ENCODE measurements at regions not wholly inside any gene's neighbourhood (a gene's known extent, or its start where the extent isn't known, plus 50 kb on each side); places are given as distances from the start of the nearest gene placed in this dataset.
"Not testable (repeated sequence)": the region's sequence is repeated elsewhere in the genome, so short reads cannot be mapped to it uniquely, and the experiment has no call there.

GRCh38 chr1:30159015-30159414 is 564.4 kb downstream of the MATN1 start:
- Mint-ChIP-seq H3K36me3 (ENCODE audit: insufficient read depth, unreplicated experiment) (no peaks in the 10 kb centered on the region), H3K27me3 (ENCODE audit: insufficient read depth, unreplicated experiment) (no peaks in the 10 kb centered on the region), H3K4me3 (ENCODE audit: unreplicated experiment) (no peak overlapping the region), H3K27ac (ENCODE audit: unreplicated experiment) (no peak overlapping the region), H3K4me1 (ENCODE audit: low read depth, unreplicated experiment) (no peaks in the 10 kb centered on the region), H3K9me3 (ENCODE audit: unreplicated experiment) (no peaks in the 10 kb centered on the region)
- Histone ChIP-seq H3K27me3 (replicated peaks; ENCODE audit: control insufficient read depth, insufficient read depth, low read length) (no peaks in the 10 kb centered on the region), H3K4me1 (no peaks in the 10 kb centered on the region), H3K9me3 (no peaks in the 10 kb centered on the region), H3K4me3 (ENCODE audit: low read depth, low read length) (no peak overlapping the region), H3K36me3 (ENCODE audit: control insufficient read depth, insufficient read depth, low read length) (no peaks in the 10 kb centered on the region)
- no peak for DNase-seq
- ChIA-PET CTCF (no interaction called here), POLR2A (no interaction called here)
- TF ChIP-seq, protein P1, sequence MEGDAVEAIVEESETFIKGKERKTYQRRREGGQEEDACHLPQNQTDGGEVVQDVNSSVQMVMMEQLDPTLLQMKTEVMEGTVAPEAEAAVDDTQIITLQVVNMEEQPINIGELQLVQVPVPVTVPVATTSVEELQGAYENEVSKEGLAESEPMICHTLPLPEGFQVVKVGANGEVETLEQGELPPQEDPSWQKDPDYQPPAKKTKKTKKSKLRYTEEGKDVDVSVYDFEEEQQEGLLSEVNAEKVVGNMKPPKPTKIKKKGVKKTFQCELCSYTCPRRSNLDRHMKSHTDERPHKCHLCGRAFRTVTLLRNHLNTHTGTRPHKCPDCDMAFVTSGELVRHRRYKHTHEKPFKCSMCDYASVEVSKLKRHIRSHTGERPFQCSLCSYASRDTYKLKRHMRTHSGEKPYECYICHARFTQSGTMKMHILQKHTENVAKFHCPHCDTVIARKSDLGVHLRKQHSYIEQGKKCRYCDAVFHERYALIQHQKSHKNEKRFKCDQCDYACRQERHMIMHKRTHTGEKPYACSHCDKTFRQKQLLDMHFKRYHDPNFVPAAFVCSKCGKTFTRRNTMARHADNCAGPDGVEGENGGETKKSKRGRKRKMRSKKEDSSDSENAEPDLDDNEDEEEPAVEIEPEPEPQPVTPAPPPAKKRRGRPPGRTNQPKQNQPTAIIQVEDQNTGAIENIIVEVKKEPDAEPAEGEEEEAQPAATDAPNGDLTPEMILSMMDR (IDR thresholded peaks at IDR 0.05; ENCODE audit: insufficient read depth in 1 of 2, low read depth in 1 of 2, low read length in 1 of 2, severe bottlenecking in 1 of 2, unreplicated experiment in 1 of 2) = no peak
- intact Hi-C loops (cut with micrococcal nuclease; ENCODE audit: unreplicated experiment) = no loop called here
- no TSS peak for BruUV-seq (replicated peaks)

GRCh38 chr1:30155698-30156097 is 567.7 kb downstream of the MATN1 start:
- CTCF ChIA-PET; H3K27me3 Mint-ChIP-seq (ENCODE audit: insufficient read depth, unreplicated experiment); intact Hi-C loops (cut with micrococcal nuclease; ENCODE audit: unreplicated experiment); BruUV-seq (replicated peaks); H3K4me1 ChIP-seq; H3K9me3 ChIP-seq; H3K4me3 Mint-ChIP-seq (ENCODE audit: unreplicated experiment); DNase-seq; POLR2A ChIA-PET; H3K4me1 Mint-ChIP-seq (ENCODE audit: low read depth, unreplicated experiment); H3K9me3 Mint-ChIP-seq (ENCODE audit: unreplicated experiment); H3K4me3 ChIP-seq (ENCODE audit: low read depth, low read length); H3K27me3 ChIP-seq (replicated peaks; ENCODE audit: control insufficient read depth, insufficient read depth, low read length); H3K36me3 Mint-ChIP-seq (ENCODE audit: insufficient read depth, unreplicated experiment); H3K27ac Mint-ChIP-seq (ENCODE audit: unreplicated experiment); H3K36me3 ChIP-seq (ENCODE audit: control insufficient read depth, insufficient read depth, low read length): not testable (repeated sequence)

DNA sequence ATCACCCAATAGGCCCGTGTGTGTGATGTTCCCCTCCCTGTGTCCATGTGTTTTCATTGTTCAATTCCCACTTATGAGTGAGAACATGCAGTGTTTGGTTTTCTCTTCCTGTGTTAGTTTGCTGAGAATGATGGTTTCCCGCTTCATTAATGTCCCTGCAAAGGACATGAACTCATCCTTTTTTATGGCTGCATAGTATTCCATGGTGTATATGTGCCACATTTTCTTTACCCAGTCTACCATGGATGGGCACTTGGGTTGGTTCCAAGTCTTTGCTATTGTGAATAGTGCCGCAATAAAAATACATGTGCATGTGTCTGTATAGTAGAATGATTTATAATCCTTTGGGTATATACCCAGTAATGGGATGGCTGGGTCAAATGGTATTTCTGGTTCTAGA is 568.1 kb downstream of the MATN1 start:
- CTCF ChIA-PET; BruUV-seq (replicated peaks); H3K36me3 ChIP-seq (ENCODE audit: control insufficient read depth, insufficient read depth, low read length); H3K4me1 ChIP-seq; H3K9me3 Mint-ChIP-seq (ENCODE audit: unreplicated experiment); intact Hi-C loops (cut with micrococcal nuclease; ENCODE audit: unreplicated experiment); H3K9me3 ChIP-seq; H3K4me3 Mint-ChIP-seq (ENCODE audit: unreplicated experiment); H3K4me3 ChIP-seq (ENCODE audit: low read depth, low read length); H3K27me3 ChIP-seq (replicated peaks; ENCODE audit: control insufficient read depth, insufficient read depth, low read length); H3K27ac Mint-ChIP-seq (ENCODE audit: unreplicated experiment); H3K36me3 Mint-ChIP-seq (ENCODE audit: insufficient read depth, unreplicated experiment); H3K4me1 Mint-ChIP-seq (ENCODE audit: low read depth, unreplicated experiment); POLR2A ChIA-PET; DNase-seq; H3K27me3 Mint-ChIP-seq (ENCODE audit: insufficient read depth, unreplicated experiment): not testable (repeated sequence)

DNA sequence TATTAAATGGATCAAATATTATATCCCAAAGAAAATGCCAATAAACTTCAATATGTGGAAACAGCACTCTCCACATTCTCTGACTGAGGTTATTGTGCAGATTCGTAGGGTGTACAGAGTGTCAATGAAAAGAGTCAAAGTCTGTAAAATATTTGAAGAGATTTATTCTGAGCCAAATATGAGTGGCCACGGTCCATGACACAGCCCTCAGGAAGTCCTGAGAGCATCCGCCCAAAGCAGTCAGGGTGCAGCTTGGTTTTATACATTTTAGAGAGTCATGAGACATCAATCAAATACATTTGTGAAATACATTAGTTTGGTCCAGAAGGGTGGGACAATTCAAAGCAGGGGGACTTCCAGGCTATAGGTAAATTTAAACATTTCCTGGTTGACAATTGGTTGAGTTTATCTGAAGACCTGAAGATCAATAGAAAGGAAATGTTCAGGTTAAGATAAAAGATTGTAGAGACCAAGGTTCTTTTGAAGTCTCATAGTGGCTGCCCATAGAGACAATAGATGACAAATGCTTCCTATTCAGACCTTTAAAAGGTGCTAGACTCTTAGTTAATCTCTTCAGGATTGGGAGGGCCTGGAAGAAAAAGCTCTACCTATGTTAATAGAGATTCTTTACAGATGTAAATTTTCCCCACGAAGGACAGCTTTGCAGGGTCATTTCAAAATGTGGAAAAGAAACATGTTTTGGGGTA is 569.5 kb downstream of the MATN1 start:
- no peaks in the 10 kb centered on the region for H3K27me3 ChIP-seq (replicated peaks; ENCODE audit: control insufficient read depth, insufficient read depth, low read length)
- no peaks in the 10 kb centered on the region for H3K36me3 Mint-ChIP-seq (ENCODE audit: insufficient read depth, unreplicated experiment)
- no peaks in the 10 kb centered on the region for H3K36me3 ChIP-seq (ENCODE audit: control insufficient read depth, insufficient read depth, low read length)
- no peaks in the 10 kb centered on the region for H3K4me1 Mint-ChIP-seq (ENCODE audit: low read depth, unreplicated experiment)
- H3K27ac Mint-ChIP-seq (ENCODE audit: unreplicated experiment) = no peak overlapping the region
- no peak for DNase-seq
- ChIA-PET CTCF (no interaction called here), POLR2A (no interaction called here)
- H3K9me3 Mint-ChIP-seq (ENCODE audit: unreplicated experiment) = no peaks in the 10 kb centered on the region
- H3K4me1 ChIP-seq = no peaks in the 10 kb centered on the region
- intact Hi-C loops (cut with micrococcal nuclease; ENCODE audit: unreplicated experiment) = no loop called here
- no peak overlapping the region for H3K4me3 Mint-ChIP-seq (ENCODE audit: unreplicated experiment)
- H3K9me3 ChIP-seq = no peaks in the 10 kb centered on the region
- TF ChIP-seq, protein P1 (IDR thresholded peaks at IDR 0.05; ENCODE audit: insufficient read depth in 1 of 2, low read depth in 1 of 2, low read length in 1 of 2, severe bottlenecking in 1 of 2, unreplicated experiment in 1 of 2) = no peak
- H3K4me3 ChIP-seq (ENCODE audit: low read depth, low read length) = no peak overlapping the region
- H3K27me3 Mint-ChIP-seq (ENCODE audit: insufficient read depth, unreplicated experiment) = no peaks in the 10 kb centered on the region
- no TSS peak for BruUV-seq (replicated peaks)
